IgD-negative memory B cell (primary cell): ENCODE measurements at regions not wholly inside any gene's neighbourhood (a gene's known extent, or its start where the extent isn't known, plus 50 kb on each side); places are given as distances from the start of the nearest gene placed in this dataset.
A peak's percentile ranks its signal among the peaks of the same experiment; 100 is the strongest.

Experiments used
- H3K27ac Mint-ChIP-seq, 3 donors: one replicate each; pipeline ENCODE4 v1.8.0; 2020 to 2022; ENCODE audit warnings: mild to moderate bottlenecking in 3 of 3, mixed read lengths in 3 of 3, moderate library complexity in 1 of 3
- H3K27me3 Mint-ChIP-seq: one replicate; pipeline ENCODE4 v1.8.0; 2021; ENCODE audit warnings: mixed read lengths
- H3K36me3 Mint-ChIP-seq: one replicate; pipeline ENCODE4 v1.8.0; 2020; ENCODE audit warnings: mild to moderate bottlenecking, mixed read lengths
- H3K4me1 Mint-ChIP-seq, 3 donors: one replicate each; pipeline ENCODE4 v1.8.0; 2020 to 2022; ENCODE audit warnings: mixed read lengths in 3 of 3, mild to moderate bottlenecking in 1 of 3
- H3K4me3 Mint-ChIP-seq, 4 donors: one replicate each; pipeline ENCODE4 v1.8.0; 2020 to 2022; ENCODE audit warnings: mild to moderate bottlenecking in 4 of 4, mixed read lengths in 4 of 4, moderate library complexity in 3 of 4
- H3K9me3 Mint-ChIP-seq, 3 donors: one replicate each; pipeline ENCODE4 v1.8.0; 2020 to 2021; ENCODE audit warnings: mixed read lengths in 3 of 3, mild to moderate bottlenecking in 1 of 3

GRCh38 chr4:10973686-10974085 lies 289.1 kb upstream of the CLNK start:
- peaks cover 3% of the 10 kb centered on the region for H3K36me3 Mint-ChIP-seq
- peaks cover 3 to 15% (median 6%) of the 10 kb centered on the region in 3 donors for H3K9me3 Mint-ChIP-seq
- H3K27ac Mint-ChIP-seq, result no peak overlapping the region
- no peak overlapping the region for H3K4me3 Mint-ChIP-seq
- peaks cover 14 to 20% (median 20%) of the 10 kb centered on the region in 3 donors for H3K4me1 Mint-ChIP-seq
- H3K27me3 Mint-ChIP-seq, result no peaks in the 10 kb centered on the region

GRCh38 chr4:10971800-10972401 lies 287.3 kb upstream of the CLNK start:
- peaks cover 3 to 15% (median 6%) of the 10 kb centered on the region in 3 donors for H3K9me3 Mint-ChIP-seq
- H3K27ac Mint-ChIP-seq, result no peak overlapping the region
- H3K36me3 Mint-ChIP-seq, result peaks cover 3% of the 10 kb centered on the region
- H3K4me1 Mint-ChIP-seq, result peaks cover 4 to 8% (median 6%) of the 10 kb centered on the region in 3 donors
- H3K4me3 Mint-ChIP-seq, result no peak overlapping the region
- H3K27me3 Mint-ChIP-seq, result no peaks in the 10 kb centered on the region

GRCh38 chr4:10965196-10965595 lies 280.6 kb upstream of the CLNK start:
- Mint-ChIP-seq H3K4me3 (no peak overlapping the region), H3K27me3 (peaks cover 1% of the 10 kb centered on the region), H3K9me3 (peaks cover 0 to 4% (median 0%) of the 10 kb centered on the region in 3 donors), H3K4me1 (peaks cover 0 to 4% (median 2%) of the 10 kb centered on the region in 3 donors), H3K27ac (no peak overlapping the region), H3K36me3 (no peaks in the 10 kb centered on the region)

DNA sequence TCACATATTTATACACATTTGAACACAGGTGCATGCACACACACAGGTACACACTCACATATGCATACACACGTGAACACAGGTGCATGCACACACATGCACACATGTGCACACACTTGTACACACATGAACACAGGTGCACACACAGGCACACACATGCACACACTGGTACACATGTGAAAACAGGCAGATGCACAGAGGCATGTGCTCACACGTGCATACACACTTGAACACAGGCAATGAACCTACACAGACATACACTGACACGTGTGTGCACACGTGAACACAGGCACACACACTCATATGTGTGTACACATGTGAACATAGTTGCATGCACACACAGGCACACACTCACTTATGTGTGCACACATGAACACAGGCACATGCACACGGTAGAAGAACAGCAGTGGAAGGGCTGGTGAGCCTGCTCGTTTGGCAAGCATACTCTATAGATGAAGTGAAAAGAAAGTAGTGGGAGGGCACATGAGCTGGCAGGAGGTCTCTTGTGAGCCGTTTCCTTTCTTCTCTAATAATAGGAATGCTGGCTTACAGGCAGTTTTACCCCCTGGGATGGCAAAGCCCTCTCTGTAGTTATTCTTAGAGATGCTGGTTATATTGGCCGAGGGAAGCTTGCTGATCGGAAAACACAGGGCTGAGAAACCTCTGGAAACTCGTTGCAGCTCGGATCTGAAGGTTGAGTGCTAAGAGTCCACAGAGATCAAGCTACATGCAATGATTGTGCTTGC lies 279.6 kb upstream of the CLNK start:
- Mint-ChIP-seq H3K36me3 (no peaks in the 10 kb centered on the region), H3K4me3 (no peak overlapping the region), H3K27ac (no peak overlapping the region), H3K27me3 (peaks cover 2% of the 10 kb centered on the region), H3K9me3 (peaks cover 0 to 4% (median 0%) of the 10 kb centered on the region in 3 donors), H3K4me1 (peaks cover 0 to 6% (median 2%) of the 10 kb centered on the region in 3 donors)

GRCh38 chr4:10963241-10963640 lies 278.7 kb upstream of the CLNK start:
- no peak overlapping the region for H3K27ac Mint-ChIP-seq

GRCh38 chr4:10962246-10962645 lies 277.7 kb upstream of the CLNK start:
- peaks cover 3% of the 10 kb centered on the region for H3K27me3 Mint-ChIP-seq
- H3K4me1 Mint-ChIP-seq, result peaks cover 0 to 8% (median 2%) of the 10 kb centered on the region in 3 donors
- no peak overlapping the region for H3K27ac Mint-ChIP-seq
- H3K36me3 Mint-ChIP-seq, result no peaks in the 10 kb centered on the region
- no peak overlapping the region for H3K4me3 Mint-ChIP-seq
- peaks cover 0 to 4% (median 0%) of the 10 kb centered on the region in 3 donors for H3K9me3 Mint-ChIP-seq

More at GRCh38 chr4:10963241-10963640, 278.7 kb upstream of the CLNK start:
- no peak overlapping the region for H3K4me3 Mint-ChIP-seq
- H3K27me3 Mint-ChIP-seq, result peaks cover 3% of the 10 kb centered on the region
- H3K4me1 Mint-ChIP-seq, result peaks cover 0 to 7% (median 2%) of the 10 kb centered on the region in 3 donors
- no peaks in the 10 kb centered on the region for H3K36me3 Mint-ChIP-seq
- H3K9me3 Mint-ChIP-seq, result peaks cover 0 to 4% (median 0%) of the 10 kb centered on the region in 3 donors

- H3K4me3 Mint-ChIP-seq, result no peak overlapping the region
- H3K36me3 Mint-ChIP-seq, result no peaks in the 10 kb centered on the region
- peaks cover 0 to 4% (median 0%) of the 10 kb centered on the region in 3 donors for H3K9me3 Mint-ChIP-seq
These were observed 275.8 kb upstream of the CLNK start for GRCh38 chr4:10960389-10960788.

GRCh38 chr4:10959586-10959985 lies 275.0 kb upstream of the CLNK start:
- Mint-ChIP-seq H3K4me1 (peaks cover 9 to 15% (median 14%) of the 10 kb centered on the region in 3 donors), H3K27ac (no peak overlapping the region), H3K27me3 (peaks cover 5% of the 10 kb centered on the region), H3K9me3 (peaks cover 0 to 4% (median 0%) of the 10 kb centered on the region in 3 donors), H3K36me3 (no peaks in the 10 kb centered on the region), H3K4me3 (no peak overlapping the region)

More at GRCh38 chr4:10960389-10960788, 275.8 kb upstream of the CLNK start:
- H3K27me3 Mint-ChIP-seq, result peaks cover 3% of the 10 kb centered on the region
- no peak overlapping the region for H3K27ac Mint-ChIP-seq
- H3K4me1 Mint-ChIP-seq, result peaks cover 5 to 9% (median 8%) of the 10 kb centered on the region in 3 donors

DNA sequence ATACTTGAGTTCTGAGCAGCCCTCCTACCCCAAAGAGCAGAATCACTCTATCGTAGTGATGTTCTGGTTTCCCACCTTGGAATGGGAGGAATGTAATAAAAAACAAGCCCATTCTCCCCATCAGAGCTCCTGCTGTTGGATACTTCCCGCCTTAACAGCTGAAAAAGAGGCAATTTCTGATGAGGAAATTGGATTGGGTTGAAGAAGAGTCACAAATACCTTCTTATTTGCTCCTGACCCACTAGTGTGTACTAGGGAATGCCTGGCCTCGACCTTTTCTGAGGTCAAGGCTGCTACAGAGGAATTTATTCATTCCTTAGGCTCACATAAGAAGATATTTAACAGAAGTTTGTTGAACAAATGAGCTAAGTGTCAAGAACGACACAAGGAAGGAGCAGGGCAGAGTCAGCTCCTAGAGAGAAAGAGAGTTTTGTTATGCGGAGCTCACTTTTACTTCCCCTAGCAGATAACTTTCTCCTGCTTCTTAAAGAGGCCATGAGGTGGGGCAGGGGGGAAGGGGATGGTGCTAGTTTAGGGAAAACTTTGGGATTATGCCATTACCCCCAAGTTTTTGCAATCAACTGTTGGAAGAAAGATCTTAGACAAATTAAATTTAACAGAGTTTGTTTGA lies 273.8 kb upstream of the CLNK start:
- H3K36me3 Mint-ChIP-seq, result no peaks in the 10 kb centered on the region
- peaks cover 9 to 18% (median 14%) of the 10 kb centered on the region in 3 donors for H3K4me1 Mint-ChIP-seq
- no peak overlapping the region for H3K4me3 Mint-ChIP-seq
- H3K27ac Mint-ChIP-seq, result no peak overlapping the region
- H3K27me3 Mint-ChIP-seq, result peaks cover 3% of the 10 kb centered on the region
- peaks cover 0 to under 1% (median 0%) of the 10 kb centered on the region in 3 donors for H3K9me3 Mint-ChIP-seq

- Mint-ChIP-seq H3K36me3 (peaks cover 1% of the 10 kb centered on the region), H3K27me3 (peaks cover 2% of the 10 kb centered on the region), H3K4me3 (no peak overlapping the region), H3K27ac (no peak overlapping the region), H3K4me1 (peaks cover 9 to 27% (median 23%) of the 10 kb centered on the region in 3 donors), H3K9me3 (peaks cover 0 to 4% (median 4%) of the 10 kb centered on the region in 3 donors)
These were observed 266.7 kb upstream of the CLNK start for GRCh38 chr4:10951306-10951705.

DNA sequence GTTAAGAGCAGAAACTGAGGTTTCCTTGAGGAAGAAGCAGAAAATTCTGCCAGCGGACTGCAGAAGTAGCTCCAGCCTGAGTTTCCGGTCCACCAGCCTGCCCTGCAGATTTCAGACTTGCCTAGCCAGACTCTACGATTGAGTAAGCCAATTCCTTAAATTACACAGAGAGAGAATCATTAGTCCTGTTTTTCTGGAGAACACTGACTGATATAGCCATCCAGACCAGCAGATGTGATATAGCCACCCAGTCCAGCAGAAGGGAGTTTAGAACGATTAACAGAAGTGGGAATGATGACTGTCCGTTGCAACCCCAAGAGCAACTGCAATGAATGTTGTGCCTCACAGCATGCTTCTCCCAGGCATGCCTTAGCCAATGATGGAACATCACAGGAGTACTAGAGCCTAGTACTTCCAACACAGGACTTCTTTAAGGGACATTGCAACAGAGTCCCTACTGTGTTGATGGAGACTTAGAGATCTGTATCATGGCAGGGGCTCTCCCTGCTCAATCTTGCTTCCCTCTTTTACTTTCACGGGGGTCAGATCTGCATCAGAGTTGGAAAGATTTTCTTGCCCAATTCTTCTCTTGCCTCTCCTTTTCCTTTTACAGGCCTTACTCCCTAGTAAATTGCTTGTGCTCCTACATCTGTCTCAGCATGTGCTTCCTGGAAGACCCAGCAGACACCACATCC lies 264.6 kb upstream of the CLNK start:
- Mint-ChIP-seq H3K4me1 (peaks cover 0 to 19% (median 14%) of the 10 kb centered on the region in 3 donors), H3K9me3 (peaks cover 0 to 6% (median 4%) of the 10 kb centered on the region in 3 donors), H3K27me3 (peaks cover 2% of the 10 kb centered on the region), H3K36me3 (peaks cover 5% of the 10 kb centered on the region), H3K27ac (no peak overlapping the region), H3K4me3 (peak overlapping the region in 2 of 4 donors; percentile 13 to 28)

- Mint-ChIP-seq H3K9me3 (peaks cover under 1 to 8% (median 4%) of the 10 kb centered on the region in 3 donors), H3K27me3 (peaks cover 2% of the 10 kb centered on the region), H3K4me3 (no peak overlapping the region), H3K4me1 (peaks cover 0 to 14% (median 11%) of the 10 kb centered on the region in 3 donors), H3K27ac (no peak overlapping the region), H3K36me3 (peaks cover 5% of the 10 kb centered on the region)
These were observed 263.3 kb upstream of the CLNK start for GRCh38 chr4:10947898-10948297.

DNA sequence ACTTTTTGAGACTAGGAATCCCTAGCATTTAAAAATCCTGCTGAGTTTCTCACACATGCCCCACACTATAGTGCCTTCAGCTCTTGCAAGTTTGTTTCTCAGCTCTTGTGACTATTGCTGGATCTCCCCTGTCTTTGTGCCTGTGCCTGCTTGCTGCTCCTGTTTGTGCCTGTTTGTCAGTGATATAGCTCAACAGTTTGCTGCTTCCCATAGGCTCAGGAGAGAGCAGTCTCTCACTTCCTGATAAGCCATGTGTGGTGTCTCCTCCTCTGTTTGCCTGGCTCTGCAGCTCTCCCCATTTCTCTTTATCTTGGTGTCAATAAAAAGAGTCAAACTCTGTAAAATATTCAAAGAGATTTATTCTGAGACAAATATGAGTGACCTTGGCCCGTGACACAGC lies 259.8 kb upstream of the CLNK start:
- Mint-ChIP-seq H3K9me3 (peaks cover 8 to 17% (median 15%) of the 10 kb centered on the region in 3 donors), H3K27me3 (peaks cover 2% of the 10 kb centered on the region), H3K4me3 (peak overlapping the region in 1 of 4 donors; percentile 52)

DNA sequence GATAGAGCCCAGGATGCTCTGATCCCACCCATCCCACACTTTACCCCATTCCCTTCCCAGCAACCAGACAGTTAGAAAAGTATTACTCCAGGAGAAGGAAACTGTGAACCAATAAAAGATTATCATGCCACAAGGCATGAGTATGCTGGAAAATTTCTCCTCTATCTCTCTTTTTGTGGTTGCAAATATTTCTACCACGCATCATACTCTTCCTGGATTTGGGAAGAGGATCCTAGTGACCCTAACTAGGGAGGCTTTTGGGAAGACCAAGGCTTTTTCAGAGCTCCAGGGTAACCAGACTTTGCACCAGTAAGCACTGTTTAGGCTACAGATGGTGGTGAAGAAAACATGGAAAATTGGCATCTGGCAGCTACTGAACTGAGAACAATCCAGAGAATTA lies 257.6 kb upstream of the CLNK start:
- peaks cover 2% of the 10 kb centered on the region for H3K27me3 Mint-ChIP-seq
- H3K9me3 Mint-ChIP-seq, result peaks cover 12 to 21% (median 16%) of the 10 kb centered on the region in 3 donors

More for the DNA sequence above, 259.8 kb upstream of the CLNK start:
- no peak overlapping the region for H3K27ac Mint-ChIP-seq
- H3K36me3 Mint-ChIP-seq, result peaks cover 7% of the 10 kb centered on the region
- H3K4me1 Mint-ChIP-seq, result peaks cover 0 to 9% (median 6%) of the 10 kb centered on the region in 3 donors

More for the DNA sequence above, 257.6 kb upstream of the CLNK start:
- Mint-ChIP-seq H3K36me3 (peaks cover 7% of the 10 kb centered on the region), H3K4me1 (peaks cover 0 to 3% (median 0%) of the 10 kb centered on the region in 3 donors), H3K4me3 (no peak overlapping the region), H3K27ac (no peak overlapping the region)
